H1 (cell line): ENCODE measurements at regions not wholly inside any gene's neighbourhood (a gene's known extent, or its start where the extent isn't known, plus 50 kb on each side); places are given as distances from the start of the nearest gene placed in this dataset.

Experiments
- CTCF ChIA-PET: fragments of 300-600 bp; sonication (Branson Sonifier 250); formaldehyde crosslinking; loops from one replicate; lab custom pipeline; 2021; ENCODE audit not compliant: partially characterized antibody; lab: Charles Lee
- POLR2A ChIA-PET: fragments of 300-600 bp; sonication (Branson Sonifier 250); formaldehyde crosslinking; loops from one replicate; lab custom pipeline; 2021; ENCODE audit warnings: inconsistent platforms; ENCODE audit not compliant: partially characterized antibody; lab: Charles Lee
- DNase-seq, 2 experiments: peaks; one replicate each; pipeline versions ENCODE4 v3.0.0 to v3.0.0-alpha.2; 2010 to 2022; ENCODE audit warnings: low spot score in 2 of 2, low read depth in 1 of 2, mixed read lengths in 1 of 2
- FAIRE-seq: peaks from 2 replicates; lab custom pipeline; 2011; peaks lifted over from hg19 to GRCh38; lab: Jason Lieb, UNC
- H2AFZ ChIP-seq: 2 replicates; pipeline ENCODE4 v1.8.1; 2012; ENCODE audit warnings: low read length, inconsistent platforms
- H2AK5ac ChIP-seq: 2 replicates; pipeline ENCODE4 v1.6.1; 2013; ENCODE audit warnings: low read depth, low read length
- H2BK120ac ChIP-seq: replicated peaks from 2 replicates; pipeline ENCODE3; 2013; ENCODE audit warnings: low read depth, low read length, inconsistent platforms
- H2BK12ac ChIP-seq: 2 replicates; pipeline ENCODE4 v1.6.1; 2013; ENCODE audit warnings: low read depth, low read length
- H2BK15ac ChIP-seq: 2 replicates; pipeline ENCODE4 v1.6.1; 2013; ENCODE audit warnings: low read length
- H2BK20ac ChIP-seq: 2 replicates; pipeline ENCODE4 v1.6.1; 2013; ENCODE audit warnings: low read length
- H2BK5ac ChIP-seq: 2 replicates; pipeline ENCODE4 v1.6.1; 2013; ENCODE audit warnings: low read depth, low read length
- H3K14ac ChIP-seq: 2 replicates; pipeline ENCODE4 v1.6.1; 2013; ENCODE audit warnings: inconsistent platforms; ENCODE audit not compliant: insufficient read length
- H3K18ac ChIP-seq: 2 replicates; pipeline ENCODE4 v1.6.1; 2013; ENCODE audit warnings: low read length; ENCODE audit errors: extremely low read depth
- H3K23ac ChIP-seq: 2 replicates; pipeline ENCODE4 v1.6.1; 2013; ENCODE audit warnings: inconsistent platforms; ENCODE audit not compliant: insufficient read length
- H3K23me2 ChIP-seq: 2 replicates; pipeline ENCODE4 v1.6.1; 2013; ENCODE audit warnings: low read depth, low read length
- H3K27ac ChIP-seq: 2 replicates; pipeline ENCODE4 v1.6.1; 2011; ENCODE audit warnings: low read depth, low read length, inconsistent platforms
- H3K27me3 ChIP-seq, 4 experiments: replicated peaks in 1 of 4; 1 replicate in 1 of 4; 2 replicates in 3 of 4; pipeline versions ENCODE4 v1.6.1 to v1.8.1; 2011 to 2013; ENCODE audit warnings: low read length in 3 of 4, mild to moderate bottlenecking in 3 of 4, inconsistent platforms in 2 of 4, mixed read lengths in 2 of 4, moderate library complexity in 1 of 4; ENCODE audit not compliant: control insufficient read depth in 3 of 4, insufficient read depth in 3 of 4; ENCODE audit errors: extremely low read depth in 1 of 4
- H3K36me3 ChIP-seq, 4 experiments: 2 replicates each; pipeline versions ENCODE4 v1.6.1 to v1.8.1; 2011 to 2013; ENCODE audit warnings: mild to moderate bottlenecking in 4 of 4, low read length in 3 of 4, moderate library complexity in 2 of 4, control low read depth in 1 of 4, inconsistent platforms in 1 of 4; ENCODE audit not compliant: insufficient read depth in 4 of 4, control insufficient read depth in 2 of 4
- H3K4ac ChIP-seq: replicated peaks from 2 replicates; pipeline ENCODE3; 2013; ENCODE audit warnings: low read length, low read depth, mixed read lengths, inconsistent platforms; ENCODE audit not compliant: insufficient read length
- H3K4me1 ChIP-seq, 4 experiments: replicated peaks in 1 of 4; 1 replicate in 1 of 4; 2 replicates in 3 of 4; pipeline versions ENCODE4 v1.6.1 to v1.8.1; 2011 to 2013; ENCODE audit warnings: low read length in 3 of 4, inconsistent platforms in 2 of 4, mixed read lengths in 1 of 4; ENCODE audit not compliant: insufficient read depth in 4 of 4, control insufficient read depth in 3 of 4
- H3K4me2 ChIP-seq, 2 experiments: 2 replicates each; pipeline versions ENCODE4 v1.6.1 to v1.8.1; 2011 to 2013; ENCODE audit warnings: low read depth in 2 of 2, low read length in 2 of 2, control low read depth in 1 of 2, inconsistent platforms in 1 of 2, mild to moderate bottlenecking in 1 of 2; ENCODE audit not compliant: insufficient read depth in 1 of 2
- H3K4me3 ChIP-seq, 4 experiments: fragments of 200-600, 300-600 bp in 1 of 4; sonication (generic), shearing (Covaris generic), sonication (Bioruptor Twin) in 1 of 4; 2 replicates each; pipeline versions ENCODE4 v1.5.1 to v1.8.1; 2011 to 2016; ENCODE audit warnings: low read length in 4 of 4, low read depth in 3 of 4, control low read depth in 2 of 4, inconsistent platforms in 2 of 4, mild to moderate bottlenecking in 2 of 4, mixed read lengths in 1 of 4, moderate library complexity in 1 of 4; ENCODE audit not compliant: insufficient read depth in 2 of 4; ENCODE audit errors: extremely low read depth in 1 of 4
- H3K56ac ChIP-seq: replicated peaks from 2 replicates; pipeline ENCODE3; 2013; ENCODE audit warnings: low read depth, mild to moderate bottlenecking, mixed read lengths, low read length, inconsistent platforms; ENCODE audit not compliant: insufficient read length
- H3K79me1 ChIP-seq: 2 replicates; pipeline ENCODE4 v1.6.1; 2013; ENCODE audit warnings: low read depth, low read length, control low read depth
- H3K79me2 ChIP-seq, 2 experiments: 2 replicates each; pipeline versions ENCODE4 v1.6.1 to v1.8.1; 2012 to 2013; ENCODE audit warnings: low read length in 2 of 2, mild to moderate bottlenecking in 2 of 2, inconsistent platforms in 1 of 2; ENCODE audit not compliant: insufficient read depth in 2 of 2, control insufficient read depth in 1 of 2
- H3K9ac ChIP-seq, 4 experiments: replicated peaks in 1 of 4; 1 replicate in 1 of 4; 2 replicates in 3 of 4; pipeline versions ENCODE4 v1.6.1 to v1.8.1; 2011 to 2013; ENCODE audit warnings: low read depth in 3 of 4, low read length in 3 of 4, control low read depth in 2 of 4, mild to moderate bottlenecking in 2 of 4, moderate library complexity in 2 of 4, inconsistent platforms in 1 of 4; ENCODE audit errors: extremely low read depth in 1 of 4
- H3K9me3 ChIP-seq, 2 experiments: 2 replicates each; pipeline versions ENCODE4 v1.6.1 to v1.8.1; 2012 to 2013; ENCODE audit warnings: mild to moderate bottlenecking in 2 of 2, moderate library complexity in 2 of 2, control low read depth in 1 of 2, inconsistent platforms in 1 of 2, low read depth in 1 of 2, low read length in 1 of 2, mixed read lengths in 1 of 2; ENCODE audit not compliant: insufficient read depth in 2 of 2
- H4K20me1 ChIP-seq, 2 experiments: replicated peaks in 1 of 2; 2 replicates each; pipeline versions ENCODE3 to v1.8.1; 2011 to 2013; ENCODE audit warnings: inconsistent platforms in 2 of 2, low read length in 2 of 2, mild to moderate bottlenecking in 1 of 2; ENCODE audit not compliant: insufficient read depth in 2 of 2, control insufficient read depth in 1 of 2
- H4K5ac ChIP-seq: 2 replicates; pipeline ENCODE4 v1.6.1; 2013; ENCODE audit warnings: low read length, low read depth, mixed read lengths, inconsistent platforms; ENCODE audit not compliant: insufficient read length
- H4K8ac ChIP-seq: 2 replicates; pipeline ENCODE4 v1.8.0; 2013; ENCODE audit warnings: mild to moderate bottlenecking, moderate library complexity, low read length, inconsistent platforms; ENCODE audit not compliant: insufficient read depth; ENCODE audit errors: extremely low read depth
- H4K91ac ChIP-seq: replicated peaks from 2 replicates; pipeline ENCODE3; 2013; ENCODE audit warnings: low read length, mixed read lengths, inconsistent platforms; ENCODE audit not compliant: insufficient read length
- ATF3 ChIP-seq: IDR thresholded peaks from 2 replicates; pipeline ENCODE4 v1.6.1; 2011; ENCODE audit warnings: low read depth, mild to moderate bottlenecking, low read length; ENCODE audit not compliant: insufficient read depth
- BCL11A ChIP-seq, 2 experiments: IDR thresholded peaks; one replicate each; pipeline ENCODE4 v1.6.1; 2011; ENCODE audit warnings: low read depth in 2 of 2, low read length in 2 of 2, mild to moderate bottlenecking in 2 of 2
- CHD2 ChIP-seq: IDR thresholded peaks from 2 replicates; pipeline ENCODE4 v1.6.1; 2012; ENCODE audit warnings: low read length, improper control_type of control experiment
- CTCF ChIP-seq, 3 experiments: IDR thresholded peaks; 1 replicate in 2 of 3; 2 replicates in 1 of 3; pipeline versions ENCODE4 v1.5.1 to v1.6.1; 2011; ENCODE audit warnings: low read length in 3 of 3, mild to moderate bottlenecking in 3 of 3, inconsistent platforms in 2 of 3, low read depth in 1 of 3, moderate library complexity in 1 of 3; ENCODE audit not compliant: insufficient read depth in 1 of 3; ENCODE audit errors: control extremely low read depth in 1 of 3
- GABPA ChIP-seq: IDR thresholded peaks from 2 replicates; pipeline ENCODE4 v1.6.1; 2011; ENCODE audit warnings: mild to moderate bottlenecking, low read length, moderate library complexity, borderline replicate concordance; ENCODE audit not compliant: insufficient read depth
- KDM4A ChIP-seq: IDR thresholded peaks from one replicate; pipeline ENCODE4 v1.7.1; 2012; ENCODE audit warnings: low read depth, mild to moderate bottlenecking, moderate library complexity, low read length, inconsistent platforms; ENCODE audit not compliant: severe bottlenecking
- KDM5A ChIP-seq: fragments of 200-600 bp; IDR thresholded peaks from 2 replicates; pipeline ENCODE4 v1.7.1; 2012; ENCODE audit warnings: mild to moderate bottlenecking, low read length, inconsistent platforms, mixed read lengths
- SIRT6 ChIP-seq: IDR thresholded peaks from one replicate; pipeline ENCODE4 v1.7.1; 2012; ENCODE audit warnings: low read length, inconsistent platforms
- TF ChIP-seq, protein P1 (sequence below): IDR thresholded peaks from 2 replicates; pipeline ENCODE4 v1.6.1; 2012; ENCODE audit warnings: inconsistent platforms
- TF ChIP-seq, protein P2 (sequence below): IDR thresholded peaks from 2 replicates; pipeline ENCODE4 v1.6.1; 2011; ENCODE audit warnings: low read length, improper control_type of control experiment

DNA sequence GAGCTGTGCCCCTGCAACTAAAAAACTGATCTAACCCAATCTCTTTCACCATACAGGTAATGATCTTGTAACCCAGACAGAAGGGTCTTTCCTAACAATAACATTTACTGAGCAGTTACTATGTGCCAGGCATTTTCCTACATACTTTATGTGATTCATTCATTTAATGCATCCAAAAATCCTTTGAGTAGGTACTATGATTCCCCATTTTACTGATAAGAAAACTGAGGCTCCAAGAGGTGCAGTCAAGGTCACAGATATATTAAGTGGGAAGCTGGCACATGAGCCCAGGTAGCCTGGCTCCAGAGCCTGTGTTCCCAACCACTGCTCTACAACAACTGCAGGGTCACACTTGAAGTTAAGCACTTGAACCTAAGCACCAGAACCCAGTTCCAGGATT is 87.6 kb downstream of the NCR2 start:
- H2BK5ac ChIP-seq, result no peak overlapping the region
- no peaks in the 10 kb centered on the region for H3K79me2 ChIP-seq
- H4K8ac ChIP-seq, result no peak overlapping the region
- peaks cover 15% of the 10 kb centered on the region; the same call in 1 of the 2 replicates for H3K23me2 ChIP-seq
- H3K14ac ChIP-seq, result no peak overlapping the region
- no peak for DNase-seq
- no peak overlapping the region for H2BK15ac ChIP-seq
- ChIA-PET CTCF (interaction anchor here (0.7 to 18.6 kb wide), 18 partner anchors 10 to 261 kb away, joined by 3 to 361 read pairs (median 12); no protein-coding TSS in a partner anchor), POLR2A (no interaction called here)
- no peak overlapping the region for H2BK20ac ChIP-seq
- no peak overlapping the region for H4K5ac ChIP-seq
- peaks cover 0 to 5% of the 10 kb centered on the region in 2 experiments; a peak in 2 of 4 replicates for H3K9me3 ChIP-seq
- H3K4ac ChIP-seq, result no peak overlapping the region
- no peak overlapping the region for H3K4me3 ChIP-seq
- peaks cover 20 to 61% (median 55%) of the 10 kb centered on the region in 4 experiments for H3K27me3 ChIP-seq
- H3K9ac ChIP-seq, result no peak overlapping the region
- H3K36me3 ChIP-seq, result no peaks in the 10 kb centered on the region
- H2AK5ac ChIP-seq, result no peak overlapping the region
- H2AFZ ChIP-seq, result no peak overlapping the region
- no peak overlapping the region for H3K23ac ChIP-seq
- H4K91ac ChIP-seq, result no peak overlapping the region
- H3K4me1 ChIP-seq, result peaks cover 3 to 22% (median 7%) of the 10 kb centered on the region in 4 experiments
- no peak overlapping the region for H3K4me2 ChIP-seq
- H2BK12ac ChIP-seq, result no peak overlapping the region
- H4K20me1 ChIP-seq, result peaks cover 1 to 2% of the 10 kb centered on the region in 2 experiments
- no peak overlapping the region for H2BK120ac ChIP-seq
- no peak for FAIRE-seq
- H3K18ac ChIP-seq, result no peak overlapping the region
- no peak overlapping the region for H3K56ac ChIP-seq
- no peak overlapping the region for H3K27ac ChIP-seq
- no peaks in the 10 kb centered on the region for H3K79me1 ChIP-seq
- TF ChIP-seq, protein P1, sequence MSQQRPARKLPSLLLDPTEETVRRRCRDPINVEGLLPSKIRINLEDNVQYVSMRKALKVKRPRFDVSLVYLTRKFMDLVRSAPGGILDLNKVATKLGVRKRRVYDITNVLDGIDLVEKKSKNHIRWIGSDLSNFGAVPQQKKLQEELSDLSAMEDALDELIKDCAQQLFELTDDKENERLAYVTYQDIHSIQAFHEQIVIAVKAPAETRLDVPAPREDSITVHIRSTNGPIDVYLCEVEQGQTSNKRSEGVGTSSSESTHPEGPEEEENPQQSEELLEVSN, result no peak
- TF ChIP-seq CTCF (IDR thresholded peaks at IDR 0.05; ENCODE audit: control extremely low read depth in 1 of 3, insufficient read depth in 1 of 3, low read depth in 1 of 3, low read length in 3 of 3), result no peak
- no peak for TF ChIP-seq BCL11A (IDR thresholded peaks at IDR 0.05; ENCODE audit: low read depth in 2 of 2, low read length in 2 of 2)
- TF ChIP-seq GABPA, result no peak
- TF ChIP-seq KDM4A, result no peak
- TF ChIP-seq, protein P2, sequence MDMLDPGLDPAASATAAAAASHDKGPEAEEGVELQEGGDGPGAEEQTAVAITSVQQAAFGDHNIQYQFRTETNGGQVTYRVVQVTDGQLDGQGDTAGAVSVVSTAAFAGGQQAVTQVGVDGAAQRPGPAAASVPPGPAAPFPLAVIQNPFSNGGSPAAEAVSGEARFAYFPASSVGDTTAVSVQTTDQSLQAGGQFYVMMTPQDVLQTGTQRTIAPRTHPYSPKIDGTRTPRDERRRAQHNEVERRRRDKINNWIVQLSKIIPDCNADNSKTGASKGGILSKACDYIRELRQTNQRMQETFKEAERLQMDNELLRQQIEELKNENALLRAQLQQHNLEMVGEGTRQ, result no peak
- no peak for TF ChIP-seq CHD2
- no peak for TF ChIP-seq SIRT6
- TF ChIP-seq ATF3, result no peak
- no peak for TF ChIP-seq KDM5A
